HG03469 (cell line): ENCODE measurements at regions not wholly inside any gene's neighbourhood (a gene's known extent, or its start where the extent isn't known, plus 50 kb on each side); places are given as distances from the start of the nearest gene placed in this dataset.

ENCODE experiments used
- ATAC-seq: cut with Tn5 transposase; IDR thresholded peaks from one replicate; pipeline ENCODE4 v1.9.1; 2021; ENCODE audit warnings: mild to moderate bottlenecking, moderate library complexity, moderate number of reproducible peaks; ENCODE audit not compliant: unreplicated experiment

- ATAC-seq: no peak
These were observed 635.9 kb upstream of the FRG1 start for GRCh38 chr4:189304809-189305208.

GRCh38 chr4:189305500-189305899 is 635.2 kb upstream of the FRG1 start:
- no peak for ATAC-seq

- no peak for ATAC-seq
These were observed 629.4 kb upstream of the FRG1 start for GRCh38 chr4:189311251-189311650.

- ATAC-seq: no peak
These were observed 627.6 kb upstream of the FRG1 start for GRCh38 chr4:189313064-189313463.

GRCh38 chr4:189313861-189314513 is 626.7 kb upstream of the FRG1 start:
- ATAC-seq: no peak

- no peak for ATAC-seq
These were observed 618.2 kb upstream of the FRG1 start for GRCh38 chr4:189322426-189322825.

- ATAC-seq: no peak
These were observed 598.8 kb upstream of the FRG1 start for GRCh38 chr4:189341881-189342280.

- ATAC-seq: no peak
These were observed 585.1 kb upstream of the FRG1 start for GRCh38 chr4:189355590-189355989.

GRCh38 chr4:189362364-189362763 is 578.3 kb upstream of the FRG1 start:
- no peak for ATAC-seq

GRCh38 chr4:189364032-189364449 is 576.6 kb upstream of the FRG1 start:
- no peak for ATAC-seq

GRCh38 chr4:189365451-189365850 is 575.2 kb upstream of the FRG1 start:
- no peak for ATAC-seq

GRCh38 chr4:189367832-189368231 is 572.8 kb upstream of the FRG1 start:
- ATAC-seq: no peak

- no peak for ATAC-seq
These were observed 566.5 kb upstream of the FRG1 start for GRCh38 chr4:189374176-189374575.

GRCh38 chr4:189376901-189377300 is 563.8 kb upstream of the FRG1 start:
- no peak for ATAC-seq

GRCh38 chr4:189377569-189377968 is 563.1 kb upstream of the FRG1 start:
- ATAC-seq: no peak

GRCh38 chr4:189385098-189385497 is 555.6 kb upstream of the FRG1 start:
- no peak for ATAC-seq

- no peak for ATAC-seq
These were observed 555.1 kb upstream of the FRG1 start for GRCh38 chr4:189385579-189385978.

GRCh38 chr4:189396435-189396834 is 544.2 kb upstream of the FRG1 start:
- no peak for ATAC-seq

- no peak for ATAC-seq
These were observed 536.4 kb upstream of the FRG1 start for GRCh38 chr4:189404271-189404670.

- no peak for ATAC-seq
These were observed 531.5 kb upstream of the FRG1 start for GRCh38 chr4:189409158-189409557.

GRCh38 chr4:189414021-189414420 is 526.7 kb upstream of the FRG1 start:
- ATAC-seq: no peak

- ATAC-seq: no peak
These were observed 520.1 kb upstream of the FRG1 start for GRCh38 chr4:189420572-189420971.

GRCh38 chr4:189436207-189436606 is 504.5 kb upstream of the FRG1 start:
- no peak for ATAC-seq
